H1 (cell line): ENCODE measurements at regions not wholly inside any gene's neighbourhood (a gene's known extent, or its start where the extent isn't known, plus 50 kb on each side); places are given as distances from the start of the nearest gene placed in this dataset.

Experiments used
- CTCF ChIA-PET: fragments of 300-600 bp; sonication (Branson Sonifier 250); formaldehyde crosslinking; loops from one replicate; lab custom pipeline; 2021; ENCODE audit not compliant: partially characterized antibody; lab: Charles Lee
- POLR2A ChIA-PET: fragments of 300-600 bp; sonication (Branson Sonifier 250); formaldehyde crosslinking; loops from one replicate; lab custom pipeline; 2021; ENCODE audit warnings: inconsistent platforms; ENCODE audit not compliant: partially characterized antibody; lab: Charles Lee
- DNase-seq, 2 experiments: peaks; one replicate each; pipeline versions ENCODE4 v3.0.0 to v3.0.0-alpha.2; 2010 to 2022; ENCODE audit warnings: low spot score in 2 of 2, low read depth in 1 of 2, mixed read lengths in 1 of 2
- FAIRE-seq: peaks from 2 replicates; lab custom pipeline; 2011; peaks lifted over from hg19 to GRCh38; lab: Jason Lieb, UNC
- H2AFZ ChIP-seq: 2 replicates; pipeline ENCODE4 v1.8.1; 2012; ENCODE audit warnings: low read length, inconsistent platforms
- H2AK5ac ChIP-seq: 2 replicates; pipeline ENCODE4 v1.6.1; 2013; ENCODE audit warnings: low read depth, low read length
- H2BK120ac ChIP-seq: replicated peaks from 2 replicates; pipeline ENCODE3; 2013; ENCODE audit warnings: low read depth, low read length, inconsistent platforms
- H2BK12ac ChIP-seq: 2 replicates; pipeline ENCODE4 v1.6.1; 2013; ENCODE audit warnings: low read depth, low read length
- H2BK15ac ChIP-seq: 2 replicates; pipeline ENCODE4 v1.6.1; 2013; ENCODE audit warnings: low read length
- H2BK20ac ChIP-seq: 2 replicates; pipeline ENCODE4 v1.6.1; 2013; ENCODE audit warnings: low read length
- H2BK5ac ChIP-seq: 2 replicates; pipeline ENCODE4 v1.6.1; 2013; ENCODE audit warnings: low read depth, low read length
- H3K14ac ChIP-seq: 2 replicates; pipeline ENCODE4 v1.6.1; 2013; ENCODE audit warnings: inconsistent platforms; ENCODE audit not compliant: insufficient read length
- H3K18ac ChIP-seq: 2 replicates; pipeline ENCODE4 v1.6.1; 2013; ENCODE audit warnings: low read length; ENCODE audit errors: extremely low read depth
- H3K23ac ChIP-seq: 2 replicates; pipeline ENCODE4 v1.6.1; 2013; ENCODE audit warnings: inconsistent platforms; ENCODE audit not compliant: insufficient read length
- H3K23me2 ChIP-seq: 2 replicates; pipeline ENCODE4 v1.6.1; 2013; ENCODE audit warnings: low read depth, low read length
- H3K27ac ChIP-seq: 2 replicates; pipeline ENCODE4 v1.6.1; 2011; ENCODE audit warnings: low read depth, low read length, inconsistent platforms
- H3K27me3 ChIP-seq, 4 experiments: replicated peaks in 1 of 4; 1 replicate in 1 of 4; 2 replicates in 3 of 4; pipeline versions ENCODE4 v1.6.1 to v1.8.1; 2011 to 2013; ENCODE audit warnings: low read length in 3 of 4, mild to moderate bottlenecking in 3 of 4, inconsistent platforms in 2 of 4, mixed read lengths in 2 of 4, moderate library complexity in 1 of 4; ENCODE audit not compliant: control insufficient read depth in 3 of 4, insufficient read depth in 3 of 4; ENCODE audit errors: extremely low read depth in 1 of 4
- H3K36me3 ChIP-seq, 4 experiments: 2 replicates each; pipeline versions ENCODE4 v1.6.1 to v1.8.1; 2011 to 2013; ENCODE audit warnings: mild to moderate bottlenecking in 4 of 4, low read length in 3 of 4, moderate library complexity in 2 of 4, control low read depth in 1 of 4, inconsistent platforms in 1 of 4; ENCODE audit not compliant: insufficient read depth in 4 of 4, control insufficient read depth in 2 of 4
- H3K4ac ChIP-seq: replicated peaks from 2 replicates; pipeline ENCODE3; 2013; ENCODE audit warnings: low read length, low read depth, mixed read lengths, inconsistent platforms; ENCODE audit not compliant: insufficient read length
- H3K4me1 ChIP-seq, 4 experiments: replicated peaks in 1 of 4; 1 replicate in 1 of 4; 2 replicates in 3 of 4; pipeline versions ENCODE4 v1.6.1 to v1.8.1; 2011 to 2013; ENCODE audit warnings: low read length in 3 of 4, inconsistent platforms in 2 of 4, mixed read lengths in 1 of 4; ENCODE audit not compliant: insufficient read depth in 4 of 4, control insufficient read depth in 3 of 4
- H3K4me2 ChIP-seq, 2 experiments: 2 replicates each; pipeline versions ENCODE4 v1.6.1 to v1.8.1; 2011 to 2013; ENCODE audit warnings: low read depth in 2 of 2, low read length in 2 of 2, control low read depth in 1 of 2, inconsistent platforms in 1 of 2, mild to moderate bottlenecking in 1 of 2; ENCODE audit not compliant: insufficient read depth in 1 of 2
- H3K4me3 ChIP-seq, 4 experiments: fragments of 200-600, 300-600 bp in 1 of 4; sonication (generic), shearing (Covaris generic), sonication (Bioruptor Twin) in 1 of 4; 2 replicates each; pipeline versions ENCODE4 v1.5.1 to v1.8.1; 2011 to 2016; ENCODE audit warnings: low read length in 4 of 4, low read depth in 3 of 4, control low read depth in 2 of 4, inconsistent platforms in 2 of 4, mild to moderate bottlenecking in 2 of 4, mixed read lengths in 1 of 4, moderate library complexity in 1 of 4; ENCODE audit not compliant: insufficient read depth in 2 of 4; ENCODE audit errors: extremely low read depth in 1 of 4
- H3K56ac ChIP-seq: replicated peaks from 2 replicates; pipeline ENCODE3; 2013; ENCODE audit warnings: low read depth, mild to moderate bottlenecking, mixed read lengths, low read length, inconsistent platforms; ENCODE audit not compliant: insufficient read length
- H3K79me1 ChIP-seq: 2 replicates; pipeline ENCODE4 v1.6.1; 2013; ENCODE audit warnings: low read depth, low read length, control low read depth
- H3K79me2 ChIP-seq, 2 experiments: 2 replicates each; pipeline versions ENCODE4 v1.6.1 to v1.8.1; 2012 to 2013; ENCODE audit warnings: low read length in 2 of 2, mild to moderate bottlenecking in 2 of 2, inconsistent platforms in 1 of 2; ENCODE audit not compliant: insufficient read depth in 2 of 2, control insufficient read depth in 1 of 2
- H3K9ac ChIP-seq, 4 experiments: replicated peaks in 1 of 4; 1 replicate in 1 of 4; 2 replicates in 3 of 4; pipeline versions ENCODE4 v1.6.1 to v1.8.1; 2011 to 2013; ENCODE audit warnings: low read depth in 3 of 4, low read length in 3 of 4, control low read depth in 2 of 4, mild to moderate bottlenecking in 2 of 4, moderate library complexity in 2 of 4, inconsistent platforms in 1 of 4; ENCODE audit errors: extremely low read depth in 1 of 4
- H3K9me3 ChIP-seq, 2 experiments: 2 replicates each; pipeline versions ENCODE4 v1.6.1 to v1.8.1; 2012 to 2013; ENCODE audit warnings: mild to moderate bottlenecking in 2 of 2, moderate library complexity in 2 of 2, control low read depth in 1 of 2, inconsistent platforms in 1 of 2, low read depth in 1 of 2, low read length in 1 of 2, mixed read lengths in 1 of 2; ENCODE audit not compliant: insufficient read depth in 2 of 2
- H4K20me1 ChIP-seq, 2 experiments: replicated peaks in 1 of 2; 2 replicates each; pipeline versions ENCODE3 to v1.8.1; 2011 to 2013; ENCODE audit warnings: inconsistent platforms in 2 of 2, low read length in 2 of 2, mild to moderate bottlenecking in 1 of 2; ENCODE audit not compliant: insufficient read depth in 2 of 2, control insufficient read depth in 1 of 2
- H4K5ac ChIP-seq: 2 replicates; pipeline ENCODE4 v1.6.1; 2013; ENCODE audit warnings: low read length, low read depth, mixed read lengths, inconsistent platforms; ENCODE audit not compliant: insufficient read length
- H4K8ac ChIP-seq: 2 replicates; pipeline ENCODE4 v1.8.0; 2013; ENCODE audit warnings: mild to moderate bottlenecking, moderate library complexity, low read length, inconsistent platforms; ENCODE audit not compliant: insufficient read depth; ENCODE audit errors: extremely low read depth
- H4K91ac ChIP-seq: replicated peaks from 2 replicates; pipeline ENCODE3; 2013; ENCODE audit warnings: low read length, mixed read lengths, inconsistent platforms; ENCODE audit not compliant: insufficient read length
- CTBP2 ChIP-seq: IDR thresholded peaks from 2 replicates; pipeline ENCODE4 v1.7.0; 2011; ENCODE audit warnings: borderline replicate concordance, mild to moderate bottlenecking, moderate library complexity, mixed read lengths, low read length; ENCODE audit not compliant: insufficient read depth, insufficient read length
- E2F6 ChIP-seq: IDR thresholded peaks from 2 replicates; pipeline ENCODE4 v1.6.1; 2012; ENCODE audit warnings: inconsistent platforms
- FOSL1 ChIP-seq: IDR thresholded peaks from 2 replicates; pipeline ENCODE4 v1.6.1; 2011; ENCODE audit warnings: mild to moderate bottlenecking, low read depth, low read length, moderate library complexity; ENCODE audit not compliant: insufficient read depth
- KDM1A ChIP-seq: fragments of 200-600, 300-600 bp; sonication (generic); IDR thresholded peaks from 2 replicates; pipeline ENCODE4 v1.7.1; 2016; ENCODE audit warnings: mild to moderate bottlenecking, low read length, borderline replicate concordance
- SP1 ChIP-seq: IDR thresholded peaks from 2 replicates; pipeline ENCODE4 v1.6.1; 2011; ENCODE audit warnings: low read depth, low read length
- SRF ChIP-seq: IDR thresholded peaks from 2 replicates; pipeline ENCODE4 v1.6.1; 2011; ENCODE audit warnings: mild to moderate bottlenecking, low read depth, low read length, moderate library complexity
- WGBS, 2 experiments: shearing (Covaris generic) in 1 of 2; methylation state at CpG; one replicate each; pipeline versions ENCODE4 v1.1.6 to v1.1.7; 2013 to 2015; ENCODE audit warnings: low lambda C conversion rate in 2 of 2, mixed read lengths in 2 of 2, inconsistent platforms in 1 of 2, low coverage in 1 of 2, missing lambda C conversion rate in 1 of 2; ENCODE audit not compliant: insufficient replicate concordance in 2 of 2, insufficient coverage in 1 of 2, insufficient read length in 1 of 2; ENCODE audit errors: extremely low coverage in 1 of 2, missing lambda C conversion rate in 1 of 2; 5-methylcytosine and 5-hydroxymethylcytosine counted together

GRCh38 chr5:33080287-33080686 is 360.5 kb upstream of the TARS1 start:
- Histone ChIP-seq H4K20me1 (no peaks in the 10 kb centered on the region), H3K18ac (no peak overlapping the region), H3K4me1 (no peaks in the 10 kb centered on the region), H2BK20ac (no peak overlapping the region), H2AFZ (no peak overlapping the region), H3K79me2 (no peaks in the 10 kb centered on the region), H3K79me1 (no peaks in the 10 kb centered on the region), H3K23ac (no peak overlapping the region), H3K14ac (no peak overlapping the region), H3K9ac (no peak overlapping the region), H3K36me3 (peaks cover 0 to 3% (median 0%) of the 10 kb centered on the region in 4 experiments; a peak in 1 of 8 replicates), H2BK15ac (no peak overlapping the region), H3K27me3 (no peaks in the 10 kb centered on the region), H3K4me3 (no peak overlapping the region), H2BK120ac (no peak overlapping the region), H4K5ac (no peak overlapping the region), H2AK5ac (no peak overlapping the region), H4K8ac (no peak overlapping the region), H3K27ac (no peak overlapping the region), H2BK5ac (no peak overlapping the region), H4K91ac (no peak overlapping the region), H3K23me2 (no peaks in the 10 kb centered on the region), H3K9me3 (0 out of 4 replicates have a peak, but pooled peaks cover 0 to 9% of the 10 kb centered on the region in 2 experiments), H2BK12ac (no peak overlapping the region), H3K4me2 (no peak overlapping the region), H3K4ac (no peak overlapping the region), H3K56ac (no peak overlapping the region)
- no peak for DNase-seq
- ChIA-PET POLR2A (no interaction called here), CTCF (interaction anchor here (0.5 to 0.7 kb wide), 2 partner anchors 34 to 423 kb away, joined by 3 read pairs; no protein-coding TSS in a partner anchor)
- TF ChIP-seq FOSL1 (no peak), KDM1A (no peak), E2F6 (no peak), CTBP2 (no peak), SP1 (no peak), SRF (no peak)
- 87% methylated on average over 4 of the region's 4 CpGs; no CpG with 5 or more reads in 1 of the 2 experiments for WGBS, 2 experiments
- no peak for FAIRE-seq
